ENCODE measurements at regions not wholly inside any gene's neighbourhood (a gene's known extent, or its start where the extent isn't known, plus 50 kb on each side); places are given as distances from the start of the nearest gene placed in this dataset.
"Not testable (repeated sequence)": the region's sequence is repeated elsewhere in the genome, so short reads cannot be mapped to it uniquely, and the experiment has no call there.

DNA sequence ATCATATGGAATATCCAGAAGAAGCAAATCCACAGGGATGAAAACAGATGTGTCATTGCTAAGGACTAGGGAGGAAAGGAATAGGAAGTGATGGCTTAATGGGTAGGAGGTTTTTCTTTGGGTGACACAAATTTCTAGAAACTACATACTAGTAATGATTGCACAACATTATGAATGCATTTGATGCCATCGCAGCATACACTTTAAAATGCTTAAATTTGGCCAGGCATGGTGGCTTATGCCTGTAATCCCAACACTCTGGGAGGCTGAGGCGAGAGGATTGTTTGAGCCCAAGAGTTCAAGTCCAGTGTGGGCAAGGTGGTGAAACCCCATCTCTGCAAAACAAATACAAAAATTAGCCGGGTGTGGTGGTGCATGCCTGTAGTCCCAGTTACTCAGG, 1370.8 kb downstream of the AACS start:
- ATAC-seq (no peak), DNase-seq (ENCODE audit: low spot score) (no peak)
- intact Hi-C loops (cut with DNase I): no loop called here

DNA sequence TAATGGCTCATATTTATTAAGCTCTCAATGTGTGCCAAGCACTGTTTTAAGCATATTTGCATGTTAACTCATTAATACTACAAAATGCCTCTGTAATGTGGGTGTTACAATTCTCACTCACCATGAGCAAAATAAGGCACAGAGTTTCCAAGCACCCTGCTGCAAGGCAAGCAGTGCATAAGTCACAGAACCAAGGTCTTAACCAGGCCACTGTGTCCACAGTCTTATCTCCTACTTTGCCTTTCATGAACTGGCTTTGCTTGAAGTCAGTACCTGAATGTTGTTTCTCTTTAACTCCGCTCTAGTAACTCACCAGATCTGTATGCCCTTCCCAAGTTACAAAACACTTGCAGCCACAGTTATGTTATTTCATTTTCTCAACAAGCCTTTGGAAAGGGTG, 1372.7 kb downstream of the AACS start:
- intact Hi-C loops (cut with DNase I): no loop called here
- DNase-seq (ENCODE audit: low spot score) (no peak), ATAC-seq (no peak)

DNA sequence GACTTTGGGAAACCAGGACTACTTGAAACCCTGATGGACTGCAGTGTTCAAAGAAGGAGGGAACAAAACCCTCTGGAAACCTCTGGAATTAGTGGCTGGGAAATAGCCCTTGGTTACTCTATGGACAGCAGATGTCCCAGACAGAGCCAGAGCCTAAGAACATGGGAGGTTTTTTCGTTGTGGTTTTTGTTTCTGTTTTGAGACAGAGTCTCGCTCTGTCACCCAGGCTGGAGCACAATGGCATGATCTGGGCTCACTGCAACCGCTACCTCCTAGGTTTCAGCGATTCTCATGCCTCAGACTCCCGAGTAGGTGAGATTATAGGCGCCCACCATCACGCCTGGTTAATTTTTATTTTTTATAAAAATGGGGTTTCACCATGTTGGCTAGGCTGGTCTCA, 1378.7 kb downstream of the AACS start:
- DNase-seq (ENCODE audit: low spot score) (no peak), ATAC-seq (no peak)
- intact Hi-C loops (cut with DNase I): no loop called here

DNA sequence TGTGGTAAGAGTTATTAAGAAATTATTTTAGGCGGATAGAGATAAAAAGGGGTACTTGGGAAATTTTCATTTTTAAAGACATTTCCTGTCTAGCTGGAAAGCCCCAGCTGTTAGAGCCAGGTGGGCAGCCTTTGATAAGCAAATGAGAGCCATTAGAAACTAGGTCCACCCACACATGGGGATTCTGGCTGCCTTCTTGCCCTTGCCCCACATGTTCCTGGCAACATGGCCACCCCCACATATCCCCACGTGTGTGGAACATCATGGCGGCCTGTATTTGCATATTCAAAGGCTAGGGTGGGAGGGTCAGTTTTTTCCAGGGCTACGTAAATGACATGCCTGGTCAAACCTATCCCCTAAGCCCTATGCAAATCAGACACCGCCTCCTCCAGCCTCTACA, 1382.1 kb downstream of the AACS start:
- ATAC-seq (no peak), DNase-seq (ENCODE audit: low spot score) (no peak)
- intact Hi-C loops (cut with DNase I): no loop called here

DNA sequence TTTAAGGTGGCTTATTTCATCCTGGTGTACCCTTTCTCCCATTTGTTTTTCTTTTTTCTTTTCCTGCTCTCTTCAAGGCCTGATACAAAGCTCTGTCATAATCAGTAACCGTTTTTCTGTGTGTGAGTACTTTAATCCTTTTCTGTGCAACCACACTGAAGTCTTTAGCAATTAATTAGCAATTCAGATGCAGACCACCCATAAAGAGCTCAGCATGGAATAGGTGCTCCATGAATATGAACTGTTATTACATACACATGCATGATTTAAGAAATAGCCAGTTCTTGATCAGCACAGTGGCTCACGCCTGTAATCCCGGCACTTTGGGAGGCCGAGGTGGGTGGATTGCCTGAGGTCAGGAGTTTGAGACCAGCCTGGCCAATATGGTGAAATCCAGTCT, 1386.6 kb downstream of the AACS start:
- no peak for ATAC-seq
- DNase-seq (ENCODE audit: low spot score): no peak
- intact Hi-C loops (cut with DNase I): no loop called here

DNA sequence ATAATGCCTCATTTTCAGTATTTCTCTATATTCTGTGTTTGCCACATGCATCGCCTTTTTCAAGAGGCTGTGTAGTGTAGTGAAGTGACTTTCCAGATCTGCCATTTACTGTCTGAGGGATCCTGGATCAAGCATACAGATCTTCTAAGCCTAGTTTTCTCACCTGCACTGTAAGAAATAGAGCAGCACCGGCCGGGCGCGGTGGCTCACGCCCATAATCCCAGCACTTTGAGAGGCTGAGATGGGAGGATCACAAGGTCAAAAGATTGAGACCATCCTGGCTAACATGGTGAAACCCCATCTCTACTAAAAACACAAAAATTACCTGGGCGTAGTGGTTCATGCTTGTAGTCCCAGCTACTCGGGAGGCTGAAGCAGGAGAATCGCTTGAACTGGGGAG, 1387.5 kb downstream of the AACS start:
- DNase-seq (ENCODE audit: low spot score); ATAC-seq; intact Hi-C loops (cut with DNase I): not testable (repeated sequence)

DNA sequence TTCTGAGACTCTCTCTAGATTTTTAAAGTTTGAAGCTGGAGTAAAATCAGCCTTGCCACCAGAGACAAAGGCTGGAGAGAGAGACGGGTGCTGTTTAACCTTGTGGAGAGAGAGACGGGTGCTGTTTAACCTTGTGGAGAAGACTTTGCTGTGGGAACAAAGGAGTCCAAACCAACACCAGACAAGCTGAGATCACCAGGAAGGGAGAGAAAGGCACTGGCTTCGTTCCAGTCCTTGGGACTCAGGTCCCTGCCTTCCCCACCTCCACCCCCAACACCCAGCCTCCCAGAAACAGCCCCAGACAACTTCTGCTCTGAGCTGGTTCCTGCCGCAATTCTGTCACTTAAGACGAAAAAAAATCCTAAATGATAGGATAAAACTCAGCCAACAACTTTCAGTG, 1389.3 kb downstream of the AACS start:
- DNase-seq (ENCODE audit: low spot score): no peak
- intact Hi-C loops (cut with DNase I): no loop called here

DNA sequence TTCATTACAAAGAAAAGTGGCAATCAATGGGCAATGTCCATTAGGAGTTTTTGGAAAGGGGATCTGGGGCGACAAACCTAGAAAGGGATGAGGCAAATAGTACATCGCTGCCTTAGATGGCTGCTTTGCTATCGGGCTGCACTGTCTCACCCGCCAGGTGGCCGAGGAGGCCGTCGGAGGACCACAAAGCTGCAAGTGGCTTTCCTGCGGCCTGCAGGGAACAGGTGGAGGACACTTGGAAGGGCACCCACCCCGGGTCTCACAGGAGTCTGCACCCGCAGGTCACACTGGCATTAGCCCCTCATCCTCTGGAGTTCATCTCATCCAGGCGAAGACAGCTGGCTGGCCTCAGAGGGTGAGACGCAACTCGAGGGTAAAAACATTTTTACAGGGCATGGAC, 1392.5 kb downstream of the AACS start:
- DNase-seq (ENCODE audit: low spot score): no peak
- ATAC-seq: no peak
- intact Hi-C loops (cut with DNase I): no loop called here

More for the DNA sequence above, 1389.3 kb downstream of the AACS start:
- ATAC-seq: no peak

DNA sequence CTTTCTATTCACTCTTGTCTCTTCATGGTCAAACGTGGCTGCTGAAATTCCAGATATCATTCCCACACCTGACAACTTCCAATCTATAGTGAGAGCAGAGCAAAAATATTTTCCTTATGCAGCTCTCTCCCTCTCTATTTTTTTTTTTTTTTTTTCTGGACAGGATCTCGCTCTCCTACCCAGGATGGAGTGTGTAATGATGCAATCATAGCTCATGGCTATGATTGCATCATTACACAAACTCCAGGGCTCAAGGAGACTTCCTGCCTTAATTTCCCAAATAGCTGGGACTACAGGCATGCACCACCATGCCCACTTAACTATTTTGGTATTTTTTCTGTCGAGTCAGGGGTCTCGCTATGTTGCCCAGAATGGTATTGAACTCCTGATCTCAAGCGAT, 1398.9 kb downstream of the AACS start:
- intact Hi-C loops (cut with DNase I): no loop called here
- ATAC-seq (no peak), DNase-seq (ENCODE audit: low spot score) (no peak)

DNA sequence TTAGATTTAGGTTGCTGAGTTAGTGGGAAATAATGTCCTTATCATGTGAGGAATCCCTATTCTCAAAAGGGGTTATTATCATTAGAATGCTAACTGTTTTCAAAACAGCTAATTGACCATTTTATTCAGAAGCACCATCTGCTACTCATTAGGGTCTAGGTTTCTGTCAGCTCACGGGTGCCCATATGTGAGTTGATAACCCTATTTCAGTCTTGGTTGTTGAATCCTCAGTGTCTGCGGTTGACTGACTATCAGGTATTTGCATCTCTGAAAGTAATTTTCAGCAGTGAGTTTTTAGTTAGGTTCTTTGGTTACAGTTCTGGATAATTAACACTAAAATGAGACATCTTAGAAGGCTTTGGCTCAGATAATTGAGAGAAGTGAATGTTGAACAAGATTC, 1404.0 kb downstream of the AACS start:
- no peak for ATAC-seq
- intact Hi-C loops (cut with DNase I): no loop called here
- DNase-seq (ENCODE audit: low spot score): no peak

DNA sequence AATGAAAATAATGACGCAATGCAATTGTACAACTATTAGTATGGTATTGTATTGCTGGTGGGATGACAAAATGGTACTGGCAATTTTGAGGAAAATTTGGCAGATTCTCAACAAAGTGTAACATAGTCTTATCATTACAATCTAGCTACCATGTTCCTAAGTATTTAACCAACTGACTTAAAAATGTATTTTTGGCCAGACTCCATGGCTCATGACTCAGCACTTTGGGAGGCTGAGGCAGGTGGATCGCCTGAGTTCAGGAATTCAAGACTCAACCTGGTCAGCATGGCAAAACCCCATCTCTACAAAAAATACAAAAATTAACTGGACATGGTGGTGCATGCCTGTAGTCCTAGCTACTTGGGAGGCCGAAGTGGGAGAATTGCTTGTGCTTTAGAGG, 1409.5 kb downstream of the AACS start:
- no peak for ATAC-seq
- intact Hi-C loops (cut with DNase I): no loop called here
- DNase-seq (ENCODE audit: low spot score): no peak

DNA sequence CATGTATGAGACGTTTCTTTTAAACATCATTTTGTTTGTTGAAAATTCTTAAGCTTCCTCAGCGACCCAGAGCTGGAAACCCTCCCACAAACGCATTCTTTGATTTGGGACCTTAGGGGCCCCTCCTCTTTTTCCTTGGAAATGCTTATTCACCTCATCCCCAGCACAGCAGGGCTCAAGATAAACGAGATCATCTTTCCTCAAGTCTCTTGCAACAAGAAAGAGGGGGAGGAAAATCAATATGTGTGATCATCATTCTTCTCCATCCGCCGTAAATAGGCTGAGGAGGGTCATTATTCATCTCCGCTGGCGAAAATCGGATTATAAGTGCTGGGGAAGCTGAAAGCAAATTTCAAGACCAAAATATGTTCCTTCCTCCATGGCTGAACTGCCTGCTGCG, 1415.2 kb downstream of the AACS start:
- no peak for DNase-seq (ENCODE audit: low spot score)
- no peak for ATAC-seq
- intact Hi-C loops (cut with DNase I): no loop called here

DNA sequence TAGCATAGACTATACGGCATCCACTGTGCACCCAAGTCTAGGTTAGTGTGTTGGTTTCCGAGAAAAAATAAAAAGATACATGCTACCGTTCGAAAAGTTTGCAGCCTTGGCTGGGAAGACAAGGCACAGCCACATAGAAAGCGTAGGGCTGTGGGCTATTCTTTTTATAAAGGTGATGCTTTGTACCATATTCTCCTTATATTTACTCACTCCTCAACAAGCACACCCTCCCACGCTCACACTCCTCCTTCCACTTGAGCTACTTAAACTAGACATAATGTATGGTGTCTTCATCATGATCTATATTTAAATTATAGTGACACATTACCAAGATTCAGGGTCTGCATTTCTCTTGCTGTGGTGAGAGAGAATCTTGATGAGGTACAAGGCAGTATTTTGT, 1416.5 kb downstream of the AACS start:
- ATAC-seq (no peak), DNase-seq (ENCODE audit: low spot score) (no peak)
- intact Hi-C loops (cut with DNase I): no loop called here

DNA sequence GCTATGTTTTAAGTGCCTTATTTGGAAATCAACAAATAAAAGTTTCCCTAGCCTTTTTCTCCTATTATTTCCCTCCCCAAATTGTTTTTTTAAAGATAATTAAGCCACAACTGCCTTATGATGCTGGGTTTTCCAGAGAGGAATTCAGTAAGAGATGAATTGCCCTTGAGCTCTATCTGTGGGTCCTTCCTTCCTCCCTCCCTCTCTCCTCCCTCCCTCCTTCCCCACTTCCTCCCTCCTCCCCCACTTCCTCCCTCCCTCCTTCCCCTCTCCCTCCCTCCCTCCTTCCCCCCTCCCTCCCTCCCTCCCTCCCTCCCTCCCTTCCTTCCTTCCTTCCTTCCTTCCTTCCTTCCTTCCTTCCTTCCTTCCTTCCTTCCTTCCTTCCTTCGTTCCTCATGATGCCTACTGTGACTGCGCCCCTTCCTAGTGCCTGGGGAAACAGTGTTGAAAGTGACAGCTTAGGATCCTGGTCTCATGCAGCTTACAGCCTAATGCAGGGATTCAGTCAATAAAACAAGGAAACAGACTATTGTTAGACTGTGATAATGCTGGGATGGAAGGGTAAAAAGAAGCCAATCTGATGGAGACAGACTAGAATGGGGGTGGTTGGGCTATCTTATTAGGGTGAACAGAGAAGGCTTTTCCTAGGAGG, 1417.1 kb downstream of the AACS start:
- ATAC-seq: no peak
- DNase-seq (ENCODE audit: low spot score): no peak
- intact Hi-C loops (cut with DNase I): no loop called here

DNA sequence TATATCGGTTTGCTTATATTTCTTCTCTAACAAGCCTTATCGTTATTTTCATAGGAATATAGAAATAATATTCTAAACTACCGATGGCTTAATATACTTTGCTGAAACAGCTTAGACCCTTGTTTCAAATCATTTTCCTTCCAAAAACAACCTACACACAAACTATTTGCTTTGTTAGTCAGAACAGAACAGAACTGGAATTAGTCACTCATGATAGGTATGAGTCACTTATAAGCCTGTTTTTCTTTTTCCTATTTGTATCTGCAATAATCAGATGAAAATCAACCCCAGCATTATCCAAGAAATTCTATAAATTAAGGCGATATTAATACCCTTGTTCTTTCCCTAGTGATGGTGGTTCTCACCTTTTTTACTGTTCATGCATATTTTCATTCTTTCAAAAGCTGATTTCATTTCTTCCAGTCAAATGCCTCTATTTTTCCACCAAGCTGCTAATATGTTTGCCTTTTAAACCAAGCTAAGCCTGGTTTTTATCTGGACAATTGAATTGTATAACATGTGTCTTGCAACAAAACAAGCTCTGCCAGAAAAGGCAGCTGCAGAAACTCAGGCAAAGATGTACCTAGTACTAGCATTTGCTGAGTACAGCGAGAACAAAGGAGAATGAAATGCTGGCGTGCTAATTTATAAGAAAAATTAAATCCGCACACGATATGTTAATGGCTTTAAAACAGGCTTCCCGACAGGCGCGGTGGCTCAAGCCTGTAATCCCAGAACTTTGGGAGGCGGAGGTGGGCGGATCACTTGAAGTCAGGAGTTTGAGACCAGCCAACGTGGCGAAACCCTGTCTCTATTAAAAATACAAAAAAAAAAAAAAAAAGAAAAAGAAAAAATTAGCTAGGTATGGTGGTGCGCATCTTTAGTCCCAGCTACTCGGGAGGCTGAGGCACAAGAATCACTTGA, 1418.2 kb downstream of the AACS start:
- DNase-seq (ENCODE audit: low spot score) (no peak), ATAC-seq (no peak)
- intact Hi-C loops (cut with DNase I): no loop called here

DNA sequence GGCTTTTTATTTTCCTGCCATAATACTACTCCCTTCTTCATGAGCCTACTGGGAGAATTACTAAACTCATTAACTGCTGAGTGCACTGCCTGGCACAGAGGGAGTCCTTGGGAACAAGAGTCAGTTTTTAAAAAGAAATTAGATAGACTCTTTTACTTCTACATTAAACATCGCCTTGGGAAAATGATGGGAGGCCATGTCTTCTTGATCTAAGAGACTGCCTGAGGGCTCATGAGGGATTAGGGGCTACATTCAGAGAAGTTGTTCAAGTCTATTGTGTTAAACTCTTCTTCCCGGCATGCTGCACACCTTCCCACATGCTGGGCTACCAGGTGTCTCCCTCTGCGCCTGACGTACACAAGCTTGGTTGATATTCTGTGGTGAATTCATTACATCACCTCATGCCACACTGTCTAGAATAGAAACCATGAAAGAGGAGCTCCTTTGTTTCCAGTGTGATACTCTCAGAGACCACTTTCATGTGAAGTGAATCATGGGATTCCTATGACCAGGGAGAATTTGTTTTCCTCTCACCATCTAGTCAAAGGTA, 1422.3 kb downstream of the AACS start:
- intact Hi-C loops (cut with DNase I): no loop called here
- no peak for ATAC-seq
- DNase-seq (ENCODE audit: low spot score): no peak

DNA sequence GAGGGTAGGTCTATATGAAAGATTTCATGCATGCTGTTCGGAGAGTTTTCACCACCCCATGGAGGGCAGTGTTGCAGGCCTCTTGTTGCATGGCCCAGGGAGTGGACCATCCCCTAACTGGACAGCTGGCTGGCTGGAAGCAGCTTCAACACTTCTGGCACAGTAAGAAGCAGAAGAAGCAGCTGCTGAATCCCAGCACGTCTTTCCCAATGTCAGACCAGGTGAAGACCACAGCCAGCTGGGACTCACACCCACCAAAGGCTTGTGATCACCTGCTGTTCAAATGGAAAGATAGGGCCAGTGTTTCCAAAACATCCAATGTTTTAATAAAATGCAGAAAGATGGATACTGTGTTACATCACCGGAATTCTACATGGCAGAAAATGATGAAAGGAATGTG, 1423.6 kb downstream of the AACS start:
- no peak for ATAC-seq
- intact Hi-C loops (cut with DNase I): no loop called here
- no peak for DNase-seq (ENCODE audit: low spot score)

DNA sequence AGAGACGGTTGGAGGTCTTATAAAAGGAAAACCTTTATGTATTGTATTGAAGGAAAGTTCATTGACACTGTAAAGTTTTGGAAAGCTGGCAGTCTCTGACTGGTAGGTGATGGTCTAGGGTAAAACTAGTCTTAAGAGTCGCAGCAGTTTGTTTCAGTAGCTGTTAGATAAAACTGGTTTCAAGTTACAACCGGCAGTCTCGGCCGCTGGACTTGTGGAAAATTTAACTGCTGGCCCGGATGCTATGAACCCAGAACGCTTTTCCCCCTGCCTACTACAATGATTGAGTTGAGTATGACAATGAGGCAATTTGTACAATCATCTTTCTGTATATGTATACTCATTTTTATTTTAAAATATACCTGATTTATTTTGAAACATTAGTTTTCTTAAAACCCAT, 1426.9 kb downstream of the AACS start:
- no peak for DNase-seq (ENCODE audit: low spot score)
- intact Hi-C loops (cut with DNase I): no loop called here
- no peak for ATAC-seq

DNA sequence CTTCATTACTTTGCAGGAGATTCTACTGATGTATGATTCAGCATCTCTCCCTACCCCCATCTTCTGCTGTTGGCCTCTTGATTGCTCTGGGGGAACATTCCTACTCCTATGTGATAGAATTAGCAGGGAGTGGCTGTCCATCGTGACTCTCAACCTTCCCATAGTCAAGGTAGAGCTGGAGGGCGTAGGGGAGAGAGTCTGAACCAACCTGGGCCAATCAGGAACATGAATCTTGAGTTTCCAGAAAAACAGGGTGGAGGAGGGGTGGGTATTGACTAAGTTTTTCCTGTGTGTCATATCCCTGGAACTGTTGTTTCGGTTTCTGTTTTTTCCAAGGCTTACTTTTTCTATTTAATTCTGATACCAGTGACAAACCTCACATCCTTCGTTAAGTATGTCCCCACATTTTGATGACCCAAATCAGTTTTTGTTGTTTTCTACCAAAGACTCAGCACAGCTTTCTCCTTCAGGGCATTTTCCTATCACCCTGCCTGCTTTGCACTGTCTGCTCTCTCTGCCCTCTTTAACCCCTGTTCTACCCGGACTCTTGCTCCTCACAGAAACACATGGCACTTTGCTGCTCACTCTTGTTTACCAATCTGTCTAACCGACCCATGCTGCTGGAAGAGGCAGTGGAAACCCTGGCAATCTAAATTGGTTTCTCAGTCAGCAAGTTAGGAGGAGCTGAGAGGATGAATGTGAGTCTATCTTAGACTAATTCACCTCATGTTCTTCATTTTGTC, 1428.3 kb downstream of the AACS start:
- no peak for ATAC-seq
- no peak for DNase-seq (ENCODE audit: low spot score)
- intact Hi-C loops (cut with DNase I): no loop called here

DNA sequence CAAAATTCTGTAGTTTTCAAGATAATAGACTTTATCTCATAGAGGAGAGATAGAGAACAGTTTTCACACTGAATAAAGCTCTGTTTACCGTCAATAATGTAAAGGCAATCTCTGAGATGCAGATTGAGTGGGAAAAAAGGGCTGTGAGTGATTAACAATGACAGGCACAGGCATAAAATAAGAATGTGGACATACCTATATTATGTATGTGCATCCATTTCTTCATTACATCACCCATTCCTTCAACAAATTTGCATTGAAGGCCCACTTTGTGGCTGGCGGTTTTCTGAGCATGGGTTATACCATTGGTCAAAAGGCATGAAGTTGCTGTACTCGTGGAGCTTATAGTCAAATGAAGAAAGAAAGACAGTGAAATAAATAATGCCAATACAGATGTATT, 1431.0 kb downstream of the AACS start:
- no peak for DNase-seq (ENCODE audit: low spot score)
- no peak for ATAC-seq
- intact Hi-C loops (cut with DNase I): no loop called here

Measured in sciatic nerve (tissue), 2 donors.